ENCODE measurements at regions not wholly inside any gene's neighbourhood (a gene's known extent, or its start where the extent isn't known, plus 50 kb on each side); places are given as distances from the start of the nearest gene placed in this dataset.

- TF ChIP-seq CTCF (IDR thresholded peaks at IDR 0.05; ENCODE audit: low read depth, low read length): no peak
- no peak for TF ChIP-seq EZH2phosphoT487 (IDR thresholded peaks at IDR 0.05; ENCODE audit: low read depth)
Measured at GRCh38 chr2:195138435-195138834, 518.6 kb upstream of the SLC39A10 start.
